MV-4-11 (cell line): ENCODE measurements at regions not wholly inside any gene's neighbourhood (a gene's known extent, or its start where the extent isn't known, plus 50 kb on each side); places are given as distances from the start of the nearest gene placed in this dataset.

Experiments
- DNase-seq: peaks from one replicate; lab custom pipeline; 2025; lab: John Stamatoyannopoulos, UW

- DNase-seq = no peak
Measured at GRCh38 chr2:175560521-175561169, 379.1 kb upstream of the ATP5MC3 start.

GRCh38 chr2:175559613-175560012, 378.1 kb upstream of the ATP5MC3 start:
- no peak for DNase-seq

GRCh38 chr2:175557810-175558377, 376.4 kb upstream of the ATP5MC3 start:
- no peak for DNase-seq

- DNase-seq = no peak
Measured at GRCh38 chr2:175553910-175554309, 372.4 kb upstream of the ATP5MC3 start.

DNA sequence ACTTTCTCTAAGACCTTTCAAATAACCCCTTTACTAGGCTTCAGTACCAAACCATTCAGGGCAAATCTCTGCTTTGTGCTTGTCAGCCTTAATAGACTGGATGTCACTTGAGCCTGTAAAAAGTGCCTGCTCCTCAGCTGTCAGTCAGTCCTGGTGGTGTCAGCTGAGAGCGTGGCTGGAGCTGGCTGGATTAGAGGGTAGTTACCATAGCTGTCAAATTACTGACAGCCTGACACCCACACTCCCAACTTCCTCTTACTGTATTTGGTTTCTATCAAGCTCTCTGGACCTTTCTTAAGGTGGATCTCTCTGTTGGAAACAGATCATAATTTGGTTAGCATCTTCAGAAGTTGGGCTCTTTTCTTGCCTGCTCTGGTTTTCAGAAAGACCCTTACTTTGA, 371.4 kb upstream of the ATP5MC3 start:
- peak; percentile 82 for DNase-seq

DNA sequence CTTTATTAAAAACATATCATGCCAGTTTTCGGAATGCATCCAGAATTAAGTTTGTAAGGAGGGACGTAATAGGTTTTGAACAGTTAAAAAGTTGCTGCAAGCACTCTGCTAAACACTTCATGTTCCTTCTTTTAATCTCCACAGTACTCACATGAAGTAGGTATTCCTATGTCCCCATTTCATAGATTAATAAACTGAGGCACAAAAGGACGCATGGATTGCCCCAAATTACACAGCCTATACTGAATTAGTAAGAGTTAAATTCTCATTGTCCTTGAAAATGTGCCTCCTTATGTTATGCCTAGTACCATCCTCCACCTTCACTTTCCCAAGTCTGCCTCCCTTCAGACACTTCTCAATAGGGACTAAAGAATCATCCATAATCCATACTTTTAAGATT, 358.9 kb upstream of the ATP5MC3 start:
- no peak for DNase-seq

DNA sequence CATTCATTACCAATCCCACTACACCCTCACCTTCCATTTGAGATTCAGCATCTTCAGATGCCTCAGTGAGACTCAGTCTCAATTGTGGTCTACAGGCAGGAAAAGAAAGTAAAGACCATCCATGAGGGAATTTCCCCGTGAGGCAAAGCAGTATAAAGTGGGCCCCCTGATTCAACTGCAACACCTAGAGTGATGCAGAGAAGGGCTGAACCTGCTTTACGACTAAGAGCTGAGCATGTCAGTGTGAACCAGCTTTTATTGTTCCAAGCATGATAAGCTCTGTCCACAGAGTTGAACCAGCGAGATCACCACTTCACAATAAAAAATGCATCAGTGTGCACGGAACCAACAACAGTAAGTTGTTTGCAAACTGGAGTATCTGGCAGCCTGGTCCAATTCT, 357.6 kb upstream of the ATP5MC3 start:
- DNase-seq = no peak

DNA sequence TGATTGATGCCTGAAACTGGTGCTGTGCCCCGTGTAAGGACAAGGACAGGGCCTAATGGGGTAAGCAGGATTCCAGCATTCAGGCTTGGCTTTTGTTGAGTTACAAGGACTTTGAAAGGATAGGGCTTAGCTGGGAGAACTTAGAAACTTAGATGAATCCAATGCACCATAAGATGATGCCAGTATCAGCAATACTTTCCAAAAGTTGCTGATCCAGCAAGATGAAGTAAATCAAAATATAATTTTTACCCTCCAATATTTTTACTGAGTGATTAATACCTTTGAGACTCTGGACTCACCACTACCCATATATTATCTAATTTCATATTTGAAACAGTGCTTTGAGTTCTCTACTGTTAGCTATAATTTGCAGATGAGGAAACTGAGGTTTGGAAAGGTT, 354.5 kb upstream of the ATP5MC3 start:
- DNase-seq = no peak

GRCh38 chr2:175535631-175536030, 354.1 kb upstream of the ATP5MC3 start:
- no peak for DNase-seq

DNA sequence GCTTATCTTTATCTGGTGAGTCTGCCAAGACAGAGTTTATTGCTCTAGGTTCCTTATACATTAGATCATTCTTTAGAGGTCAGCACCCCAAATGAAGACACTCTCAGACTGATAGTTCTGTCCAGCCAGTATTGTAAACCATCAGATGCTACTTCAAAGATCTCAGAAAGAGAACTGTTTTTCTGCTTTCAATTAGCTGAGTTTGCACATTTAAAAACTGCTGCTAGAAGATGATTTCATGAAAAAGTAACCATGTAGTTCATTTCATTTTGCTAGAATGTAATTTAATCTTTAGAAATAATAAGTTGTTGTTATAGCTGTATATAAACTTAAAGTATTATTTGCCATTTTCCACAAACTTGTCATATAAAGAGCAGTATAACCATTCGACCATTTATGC, 344.5 kb upstream of the ATP5MC3 start:
- DNase-seq = no peak

GRCh38 chr2:175523001-175523400, 341.5 kb upstream of the ATP5MC3 start:
- no peak for DNase-seq

- no peak for DNase-seq
Measured at GRCh38 chr2:175518206-175518605, 336.7 kb upstream of the ATP5MC3 start.

- DNase-seq = no peak
Measured at GRCh38 chr2:175516555-175516954, 335.0 kb upstream of the ATP5MC3 start.

DNA sequence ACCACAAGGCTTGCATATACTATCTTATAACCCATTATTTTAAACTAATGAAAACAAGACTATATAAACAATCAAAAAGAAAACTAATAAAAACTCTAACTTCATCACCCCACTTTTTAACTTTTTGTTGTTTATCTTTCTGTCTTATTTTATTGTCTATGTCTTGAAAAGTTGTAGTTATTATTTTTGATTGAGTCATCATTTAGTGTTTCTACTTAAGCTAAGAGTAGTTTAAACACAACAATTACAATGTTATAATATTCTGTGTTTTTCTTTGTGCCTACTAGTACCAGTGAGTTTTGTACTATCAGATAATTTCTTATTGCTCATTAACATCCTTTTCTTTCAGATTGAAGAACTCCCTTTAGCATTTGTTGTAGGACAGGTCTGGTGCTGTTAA, 318.7 kb upstream of the ATP5MC3 start:
- no peak for DNase-seq

GRCh38 chr2:175490360-175490791, 308.9 kb upstream of the ATP5MC3 start:
- DNase-seq = no peak

DNA sequence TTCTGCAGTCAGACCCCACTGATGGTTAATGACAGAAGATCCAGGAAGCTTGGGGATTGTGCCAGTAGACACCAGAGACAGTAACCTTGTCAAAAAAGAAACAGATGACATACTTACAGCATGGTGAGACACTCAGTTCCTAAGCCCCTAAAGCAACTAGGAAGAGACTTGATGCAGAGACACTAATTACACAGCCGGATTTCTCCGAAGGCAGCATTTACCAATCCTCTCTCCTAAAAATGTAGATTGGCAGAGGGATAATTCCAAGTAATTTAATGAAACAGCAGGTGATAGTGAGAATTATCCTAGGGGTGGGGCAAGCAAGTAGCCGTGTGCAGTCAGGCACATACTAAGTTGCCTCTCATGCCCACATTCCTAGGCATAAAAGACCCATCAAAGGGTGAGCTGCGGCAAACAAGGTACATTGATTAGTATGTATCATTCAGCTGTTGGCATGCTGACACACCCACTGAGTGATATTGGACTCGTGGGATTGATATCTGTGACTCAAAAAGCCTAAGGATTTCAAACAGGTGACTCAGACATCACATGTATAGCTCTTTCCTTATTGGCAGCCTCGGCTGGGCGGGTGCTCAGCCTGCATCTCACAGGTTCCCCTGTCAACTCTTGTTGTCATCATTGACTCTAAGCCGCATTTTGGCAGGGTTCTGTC, 296.7 kb upstream of the ATP5MC3 start:
- no peak for DNase-seq

- DNase-seq = peak; percentile 84
Measured at GRCh38 chr2:175476948-175477347, 295.4 kb upstream of the ATP5MC3 start.

DNA sequence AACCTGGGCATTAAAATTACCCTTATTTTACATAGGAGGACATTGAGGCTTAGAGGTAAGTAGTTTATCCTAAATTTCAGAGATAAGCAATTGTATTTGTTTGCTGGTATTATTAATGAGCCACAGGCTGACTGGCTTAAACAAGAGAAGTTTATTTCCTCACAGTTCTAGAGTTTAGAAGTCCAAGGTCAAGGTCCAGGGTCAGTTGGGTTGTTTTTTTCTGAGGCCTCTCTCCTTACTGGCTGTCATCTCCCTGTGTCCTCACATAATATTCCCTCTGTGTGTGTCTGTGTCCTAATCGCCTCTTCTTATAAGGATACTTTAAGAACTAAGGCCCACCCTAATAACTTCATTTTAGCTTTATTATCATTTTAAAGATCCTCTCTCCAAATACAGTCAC, 294.9 kb upstream of the ATP5MC3 start:
- DNase-seq = no peak

- DNase-seq = no peak
Measured at GRCh38 chr2:175475130-175475529, 293.6 kb upstream of the ATP5MC3 start.

GRCh38 chr2:175468431-175469098, 287.1 kb upstream of the ATP5MC3 start:
- no peak for DNase-seq

- DNase-seq = no peak
Measured at GRCh38 chr2:175465101-175465500, 283.6 kb upstream of the ATP5MC3 start.

GRCh38 chr2:175464311-175464670, 282.8 kb upstream of the ATP5MC3 start:
- no peak for DNase-seq
